ENCODE measurements at regions not wholly inside any gene's neighbourhood (a gene's known extent, or its start where the extent isn't known, plus 50 kb on each side); places are given as distances from the start of the nearest gene placed in this dataset.

DNA sequence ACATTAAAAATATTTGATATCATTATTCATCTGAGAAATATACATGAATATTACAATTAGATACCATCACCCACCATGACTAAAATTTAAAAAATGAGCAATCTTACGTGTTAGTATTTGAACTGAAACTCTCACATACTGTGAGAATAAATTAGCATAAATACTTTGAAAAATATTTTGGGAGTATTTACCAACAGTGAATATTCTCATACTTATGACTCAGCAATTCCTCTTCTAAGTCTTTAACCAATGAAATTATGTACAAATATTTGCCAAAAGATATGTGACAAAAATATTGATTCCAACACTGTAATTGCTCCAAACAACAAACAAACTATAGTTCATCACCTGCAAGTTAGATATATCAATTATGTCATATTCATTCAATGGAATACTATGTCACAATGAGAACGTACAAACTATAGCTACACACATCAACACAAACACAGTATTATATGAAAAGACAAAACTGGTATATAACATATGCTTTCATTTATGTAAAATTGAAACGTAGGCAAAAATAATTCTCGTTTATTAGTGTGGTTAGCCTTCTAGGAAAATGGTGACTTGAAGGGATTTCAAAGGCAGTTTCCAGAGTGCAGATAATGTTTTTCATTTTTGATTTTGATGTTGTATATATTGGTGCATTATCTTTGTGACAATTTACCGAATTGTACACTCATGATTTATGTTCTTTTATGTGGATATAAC, 742.2 kb downstream of the SLC16A7 start:
- no peak for DNase-seq (ENCODE audit: low spot score)

DNA sequence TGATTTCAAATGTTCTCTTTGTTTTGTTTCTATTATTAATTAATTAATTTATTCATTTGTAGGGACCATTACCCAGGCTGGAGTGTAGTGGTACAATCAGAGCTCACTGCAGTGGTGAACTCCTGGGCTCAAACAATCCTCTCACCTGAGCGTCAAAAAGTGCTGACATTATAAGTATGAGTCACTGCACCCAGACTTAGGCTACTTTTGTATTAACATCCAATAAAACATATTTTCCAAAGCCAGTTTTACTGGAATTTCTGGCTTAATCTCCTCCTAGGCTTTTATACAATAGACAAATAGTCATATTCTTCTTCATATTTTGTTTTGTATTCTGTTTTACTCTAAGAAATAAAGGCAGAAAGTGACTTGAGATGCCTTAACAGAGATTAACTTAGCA, 749.6 kb downstream of the SLC16A7 start:
- no peak for DNase-seq (ENCODE audit: low spot score)

DNA sequence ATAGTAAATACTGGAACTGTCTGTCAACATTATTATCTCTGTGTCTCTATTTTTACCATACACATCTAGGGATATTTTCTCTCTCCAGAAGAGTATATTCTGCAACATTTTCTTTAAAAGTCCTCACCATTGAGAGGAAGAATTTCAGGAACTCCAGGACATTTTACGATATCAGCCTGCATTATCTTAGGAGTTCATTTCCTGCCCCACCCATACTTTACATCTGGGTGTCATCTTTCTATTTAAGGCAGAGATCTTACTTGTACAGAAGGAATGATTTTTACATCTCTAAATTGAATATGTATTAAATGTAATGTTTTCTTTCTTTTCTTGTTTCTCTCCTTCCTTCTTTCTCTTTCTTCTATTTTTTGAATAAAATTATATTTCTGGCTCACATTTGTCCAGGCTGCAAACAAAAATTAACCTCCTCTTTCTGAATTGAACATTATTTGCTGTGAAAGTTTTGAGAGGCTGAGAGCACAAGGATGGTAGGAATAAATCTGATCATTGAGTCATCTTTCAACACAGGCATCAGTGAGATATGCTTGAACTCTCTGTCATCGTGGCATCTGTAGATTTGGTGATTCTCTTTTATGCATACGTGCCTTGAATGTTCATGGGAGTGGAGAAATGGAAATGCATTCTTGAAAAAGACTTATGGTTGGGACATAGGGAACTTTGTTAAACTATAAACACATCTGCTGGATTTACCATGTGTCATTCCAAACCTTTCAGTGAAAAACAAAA, 753.6 kb downstream of the SLC16A7 start:
- DNase-seq (ENCODE audit: low spot score) = no peak

DNA sequence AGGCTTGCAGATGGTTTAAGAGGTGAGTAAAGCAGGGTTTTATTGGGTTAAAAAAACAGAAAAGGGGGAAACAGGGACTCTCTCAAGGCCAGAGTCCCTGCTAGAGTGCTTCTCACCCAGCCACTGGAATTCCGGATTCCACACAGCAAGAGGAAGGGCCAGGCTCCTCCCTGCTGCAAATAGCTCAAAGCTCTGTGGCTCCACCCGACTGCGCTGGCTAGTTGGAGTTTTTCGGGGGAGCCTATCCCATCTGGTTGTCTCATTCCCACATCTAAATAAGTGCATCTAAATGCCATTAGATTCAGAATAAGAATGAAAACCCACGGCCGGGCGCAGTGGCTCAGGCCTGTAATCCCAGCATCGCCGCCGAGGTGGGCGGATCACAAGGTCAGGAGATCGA, 791.5 kb downstream of the SLC16A7 start:
- DNase-seq (ENCODE audit: low spot score) = no peak

DNA sequence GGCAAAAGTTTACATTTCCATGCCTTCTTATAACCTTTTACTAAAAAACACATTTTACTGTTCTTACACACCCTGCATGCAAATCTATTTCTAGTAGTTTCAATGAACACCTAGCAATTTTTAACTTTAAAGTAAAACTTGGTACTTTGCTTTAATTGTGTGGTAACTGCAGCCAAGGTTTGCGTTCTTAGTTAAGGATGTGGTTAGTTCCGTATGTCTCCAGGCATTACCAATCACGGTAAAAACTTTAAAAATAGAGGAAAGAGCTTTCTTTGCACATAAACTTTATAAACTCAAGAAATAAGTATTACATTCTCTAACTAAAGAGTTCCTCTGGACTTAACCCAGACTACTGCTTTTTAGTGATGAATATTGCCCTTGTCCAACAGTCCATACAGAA, 795.2 kb downstream of the SLC16A7 start:
- no peak for DNase-seq (ENCODE audit: low spot score)

DNA sequence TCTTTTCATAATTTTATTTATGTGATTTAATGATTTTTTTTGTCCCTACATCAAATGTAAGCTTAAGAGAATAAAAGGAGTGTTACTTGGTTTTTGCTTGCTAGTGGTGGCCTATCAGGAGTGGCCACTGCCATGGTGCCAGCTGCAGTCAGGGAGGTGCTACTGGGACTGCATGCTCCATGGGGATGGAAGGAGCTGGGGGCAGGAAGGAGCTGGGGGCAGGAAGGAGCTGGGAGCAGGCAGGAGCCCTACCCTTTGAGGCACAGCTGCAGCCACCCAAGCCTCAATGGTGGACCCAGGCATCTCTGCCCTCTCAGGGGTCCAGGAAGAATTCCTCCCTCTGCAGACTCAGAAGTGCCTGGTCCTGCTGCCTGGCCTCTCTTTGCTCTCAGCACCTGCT, 796.0 kb downstream of the SLC16A7 start:
- DNase-seq (ENCODE audit: low spot score) = no peak

DNA sequence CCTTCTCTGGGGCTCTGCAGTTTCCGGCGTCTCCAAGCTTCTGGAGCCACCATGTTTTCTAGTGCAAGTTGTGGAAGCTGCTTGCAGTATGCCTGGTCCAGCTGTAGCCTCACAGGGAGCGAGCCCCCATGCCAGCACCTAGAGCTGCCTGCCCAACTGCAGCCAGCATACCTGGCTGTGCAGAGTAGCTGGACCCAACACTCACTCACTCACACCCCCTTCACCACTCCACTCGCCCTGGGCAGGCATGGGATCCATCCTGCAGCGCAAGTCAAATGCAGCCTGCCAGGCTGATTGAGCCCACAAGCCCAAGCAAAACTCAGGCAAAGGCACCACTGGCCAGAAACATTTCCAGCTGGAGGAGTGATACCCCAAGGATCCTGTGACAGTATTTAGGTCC, 797.3 kb downstream of the SLC16A7 start:
- no peak for DNase-seq (ENCODE audit: low spot score)

DNA sequence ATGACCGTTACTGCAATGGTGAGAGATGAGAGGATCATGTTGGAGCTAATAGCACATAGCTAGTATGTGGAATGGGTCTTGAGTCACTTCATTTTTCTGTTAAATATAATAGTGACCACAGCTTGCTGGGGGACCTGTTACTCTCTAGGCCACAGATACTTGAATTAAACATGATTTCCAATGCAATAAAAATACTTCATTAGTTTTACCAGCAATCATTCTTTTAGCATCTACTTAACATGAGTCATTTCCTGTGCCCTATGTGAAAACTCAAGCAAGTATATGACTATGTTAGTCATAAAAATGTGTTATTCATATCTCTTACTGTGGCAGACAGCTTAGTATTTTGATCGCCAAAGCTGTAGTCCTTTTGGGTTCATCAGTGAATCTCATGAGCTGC, 798.8 kb downstream of the SLC16A7 start:
- peak; percentile 6 for DNase-seq (ENCODE audit: low spot score)

DNA sequence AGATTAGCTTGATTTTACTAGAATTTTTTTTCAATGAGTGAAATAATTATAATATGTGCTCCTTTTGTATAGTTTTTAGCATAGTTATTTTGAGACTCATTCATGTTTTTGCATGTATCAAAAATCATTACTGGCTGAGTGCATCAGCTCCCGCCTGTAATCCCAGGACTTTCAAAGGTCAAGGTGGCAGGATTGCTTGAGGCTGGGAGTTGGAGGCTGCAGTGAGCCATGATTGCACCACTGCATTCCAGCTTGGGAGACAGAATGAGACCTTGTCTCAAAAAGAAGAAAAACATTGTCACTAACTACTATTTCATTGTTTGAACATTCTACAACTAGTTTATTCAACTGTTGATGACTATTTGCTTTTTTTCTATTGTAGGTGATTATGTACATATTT, 802.7 kb downstream of the SLC16A7 start:
- no peak for DNase-seq (ENCODE audit: low spot score)

DNA sequence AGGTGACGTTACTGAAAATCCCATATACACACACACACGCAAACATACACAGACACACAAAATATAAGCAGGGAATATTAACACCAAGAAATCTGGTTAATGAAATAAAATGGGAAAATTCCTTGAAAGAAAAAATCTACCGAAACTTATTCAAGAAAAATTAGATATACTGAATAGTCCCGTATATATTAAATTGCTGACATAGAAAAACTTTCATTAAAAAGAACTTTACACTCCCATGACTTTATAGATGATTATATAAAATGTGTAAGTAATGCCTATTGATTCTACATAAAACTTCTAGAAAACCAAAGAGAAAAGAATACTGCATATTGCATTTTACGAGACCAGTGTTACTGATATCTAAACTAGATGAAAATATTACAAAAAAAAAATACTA, 803.2 kb downstream of the SLC16A7 start:
- DNase-seq (ENCODE audit: low spot score) = no peak

DNA sequence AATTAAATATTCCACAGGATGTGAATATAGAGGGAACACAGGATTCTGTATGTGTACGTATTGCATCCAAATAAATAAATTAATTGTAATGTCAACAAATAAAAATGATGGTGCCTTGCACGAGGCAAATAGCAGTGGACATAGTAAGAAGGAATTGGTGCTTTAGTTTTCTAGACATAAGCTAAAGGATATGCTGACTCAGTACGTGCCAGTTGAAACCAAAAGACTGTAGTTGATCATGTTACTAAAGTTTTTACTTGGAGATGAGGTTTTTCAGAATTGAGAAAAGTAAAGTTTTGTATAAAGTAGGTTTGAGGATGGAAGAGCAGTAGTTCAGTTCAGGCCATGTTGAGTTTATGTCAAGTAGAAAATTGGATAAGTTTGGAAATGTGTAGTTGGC, 807.2 kb downstream of the SLC16A7 start:
- no peak for DNase-seq (ENCODE audit: low spot score)

DNA sequence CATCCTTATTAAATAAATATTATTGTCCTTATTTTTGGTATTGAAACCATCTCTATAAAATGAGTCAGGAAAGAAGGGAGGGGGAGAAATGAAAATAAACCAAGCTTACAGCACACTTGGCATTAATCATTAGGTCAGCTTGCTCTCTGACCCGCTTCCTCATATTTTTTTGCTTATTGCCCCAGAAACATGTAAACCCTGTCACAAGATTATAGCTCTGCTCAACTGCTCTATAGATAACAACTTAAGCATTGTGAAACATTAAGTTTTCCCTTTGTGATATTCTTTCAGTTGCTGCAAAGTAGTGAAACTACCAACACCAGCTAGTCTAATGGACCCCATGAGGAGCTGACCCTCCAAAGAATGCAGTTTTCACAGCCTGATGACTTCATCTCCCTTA, 819.5 kb downstream of the SLC16A7 start:
- no peak for DNase-seq (ENCODE audit: low spot score)

DNA sequence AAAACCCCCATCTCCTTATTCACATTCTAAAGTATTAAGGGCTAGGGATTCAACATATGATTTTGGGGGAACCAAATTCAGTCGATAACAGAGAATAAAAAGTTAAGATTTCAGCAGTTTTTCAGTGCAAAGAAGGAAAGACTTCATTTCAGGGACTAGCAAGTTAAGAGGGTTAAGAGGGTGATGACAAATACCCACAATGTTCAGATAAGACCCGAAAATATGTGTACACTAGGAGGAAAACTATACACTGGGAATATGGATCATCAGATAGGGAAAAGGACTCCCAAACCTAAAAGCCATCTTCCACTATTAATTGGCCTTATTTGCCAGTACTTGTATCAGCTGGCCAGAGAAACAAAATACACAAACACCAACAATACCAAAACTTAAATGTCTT, 824.2 kb downstream of the SLC16A7 start:
- DNase-seq (ENCODE audit: low spot score) = no peak

DNA sequence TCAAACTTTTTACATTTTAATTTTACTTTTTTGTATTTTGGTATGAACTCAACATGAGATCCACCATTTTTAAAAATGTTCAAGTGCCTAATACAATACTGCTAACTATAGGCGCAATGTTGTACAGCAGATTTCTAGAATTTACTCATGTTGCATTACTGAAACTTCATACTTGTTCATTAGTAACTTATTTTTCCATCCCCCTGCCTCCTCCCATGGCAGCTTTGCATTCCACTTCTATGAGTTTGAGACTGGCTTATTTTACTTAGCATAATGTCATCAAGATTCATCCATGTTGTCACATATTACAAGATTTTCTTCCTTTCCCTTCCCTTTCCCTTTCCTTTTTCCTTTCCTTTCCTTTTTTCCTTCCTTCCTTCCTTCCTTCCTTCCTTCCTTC, 825.9 kb downstream of the SLC16A7 start:
- DNase-seq (ENCODE audit: low spot score) = no peak

DNA sequence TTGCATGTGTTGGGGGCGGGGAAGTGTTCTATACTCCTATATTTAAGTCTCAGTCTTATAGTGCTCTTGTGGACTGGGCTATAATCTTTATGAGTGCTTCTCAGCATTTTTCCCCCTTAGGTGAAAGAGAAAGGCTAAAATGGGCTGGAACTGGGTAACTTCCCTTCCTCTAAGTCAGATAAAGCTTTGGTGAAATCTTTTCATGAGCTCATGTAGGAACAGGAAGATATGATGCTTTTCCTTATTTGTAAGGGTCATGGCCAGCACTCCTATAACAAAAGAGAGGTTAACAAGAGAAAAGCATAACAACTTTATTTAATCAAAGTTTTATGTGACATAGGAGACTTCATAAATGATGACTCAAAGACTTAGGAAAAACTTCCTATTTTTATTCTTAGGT, 841.5 kb downstream of the SLC16A7 start:
- DNase-seq (ENCODE audit: low spot score) = no peak

DNA sequence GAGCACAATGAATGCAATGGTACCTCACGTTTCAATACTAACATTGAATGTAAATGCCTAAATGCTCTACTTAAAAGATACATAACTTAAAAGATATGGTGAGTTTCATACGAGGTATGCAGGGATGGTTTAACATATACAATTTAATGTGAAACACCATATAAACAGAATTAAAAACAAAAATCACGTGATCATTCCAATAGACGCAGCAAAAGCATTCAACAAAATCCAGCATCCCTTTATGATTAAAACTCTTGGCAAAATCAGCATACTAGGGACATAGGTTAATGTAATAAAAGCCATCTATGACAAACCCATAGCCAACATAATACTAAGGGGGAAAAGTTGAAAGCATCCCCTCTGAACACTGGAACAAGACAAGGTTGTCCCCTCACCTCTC, 845.7 kb downstream of the SLC16A7 start:
- no peak for DNase-seq (ENCODE audit: low spot score)

DNA sequence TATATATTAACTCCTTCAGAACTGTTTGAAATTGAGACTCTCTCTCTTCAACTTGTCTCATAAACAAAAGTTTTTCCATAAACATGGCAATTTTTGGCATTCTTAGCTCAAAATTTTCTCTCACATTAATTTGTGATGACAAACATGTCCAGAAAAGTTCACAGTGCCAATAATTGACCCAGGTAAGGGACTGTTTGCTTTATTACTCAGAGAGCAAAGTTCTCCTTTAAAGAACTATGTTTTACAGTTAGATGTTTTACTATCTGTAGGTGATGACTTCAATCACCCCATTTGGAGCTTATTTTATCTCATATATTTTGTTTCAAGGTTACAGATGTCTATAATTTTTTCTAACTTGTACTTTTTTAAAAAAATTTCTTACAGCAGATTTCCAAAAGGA, 855.6 kb downstream of the SLC16A7 start:
- no peak for DNase-seq (ENCODE audit: low spot score)

DNA sequence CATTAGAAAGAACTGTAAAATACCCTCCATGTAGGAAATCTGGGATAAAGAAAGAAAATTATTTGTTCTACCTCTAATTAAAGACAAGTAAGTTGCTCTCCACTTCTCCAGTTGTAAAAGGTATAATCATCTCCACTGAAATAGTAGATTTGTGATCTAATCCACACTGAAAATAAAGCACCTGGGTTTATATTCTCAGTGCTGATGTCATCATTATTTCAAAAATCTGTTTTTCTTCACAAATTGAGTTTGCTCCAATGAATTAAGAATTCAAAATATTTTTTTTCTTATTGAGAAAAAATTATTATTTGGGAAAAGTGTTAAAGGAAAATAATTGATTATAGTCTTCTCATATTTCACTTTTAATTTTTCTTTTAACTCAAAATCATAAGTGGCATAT, 869.2 kb downstream of the SLC16A7 start:
- no peak for DNase-seq (ENCODE audit: low spot score)

DNA sequence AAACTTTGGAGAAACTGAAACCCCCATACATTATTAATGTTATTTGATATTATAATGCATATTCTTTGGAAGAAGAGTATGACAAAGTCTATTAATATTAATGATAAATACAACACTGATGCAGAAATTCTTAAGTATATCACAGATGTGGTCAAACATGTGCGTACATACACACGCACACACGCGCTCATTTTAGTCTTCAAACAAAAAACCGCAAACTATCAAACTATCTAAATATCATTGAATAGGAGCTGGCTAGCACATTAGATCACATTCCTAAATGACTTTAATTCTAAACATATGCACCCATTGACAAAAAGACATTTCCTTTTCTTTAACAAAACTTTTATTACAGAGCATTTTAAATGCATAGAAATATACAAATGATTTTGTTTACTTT, 872.7 kb downstream of the SLC16A7 start:
- no peak for DNase-seq (ENCODE audit: low spot score)

DNA sequence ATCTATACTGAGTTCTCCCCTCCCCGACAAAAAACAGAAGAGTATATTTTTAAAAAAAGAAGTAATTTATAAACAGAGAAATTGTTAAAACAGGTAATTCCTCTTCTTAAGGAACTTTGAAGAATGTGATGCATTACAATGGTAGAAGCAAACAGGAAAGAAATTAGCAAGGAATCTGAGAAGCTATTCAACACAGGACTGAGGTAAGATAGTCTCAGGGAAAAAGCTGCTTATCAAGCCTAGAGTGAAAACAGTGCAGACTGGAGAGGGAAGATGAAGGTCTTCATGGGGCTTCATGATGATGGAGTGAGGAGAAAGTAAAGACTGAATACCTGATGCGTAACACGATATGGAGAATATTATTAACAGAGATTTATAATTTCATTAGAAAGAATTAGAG, 880.0 kb downstream of the SLC16A7 start:
- DNase-seq (ENCODE audit: low spot score) = no peak

DNA sequence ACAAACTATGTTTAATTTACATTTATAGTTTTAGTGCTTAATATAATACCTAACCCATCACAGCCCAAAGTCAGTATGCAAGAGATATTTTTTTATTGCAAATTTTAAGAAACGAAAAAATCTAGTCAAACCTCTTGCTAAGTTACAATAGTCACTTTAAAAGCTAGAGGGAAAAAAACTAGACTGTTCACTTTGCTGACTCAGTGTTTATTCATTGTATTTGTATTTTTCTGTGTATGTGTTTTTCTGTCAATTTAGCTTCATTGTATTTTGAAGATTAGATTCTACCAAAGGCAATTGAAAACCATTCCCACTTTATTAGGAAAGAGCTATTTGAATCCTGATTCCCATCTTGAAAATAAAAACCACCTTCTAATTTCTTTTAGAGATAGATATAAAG, 891.5 kb downstream of the SLC16A7 start:
- DNase-seq (ENCODE audit: low spot score) = no peak

DNA sequence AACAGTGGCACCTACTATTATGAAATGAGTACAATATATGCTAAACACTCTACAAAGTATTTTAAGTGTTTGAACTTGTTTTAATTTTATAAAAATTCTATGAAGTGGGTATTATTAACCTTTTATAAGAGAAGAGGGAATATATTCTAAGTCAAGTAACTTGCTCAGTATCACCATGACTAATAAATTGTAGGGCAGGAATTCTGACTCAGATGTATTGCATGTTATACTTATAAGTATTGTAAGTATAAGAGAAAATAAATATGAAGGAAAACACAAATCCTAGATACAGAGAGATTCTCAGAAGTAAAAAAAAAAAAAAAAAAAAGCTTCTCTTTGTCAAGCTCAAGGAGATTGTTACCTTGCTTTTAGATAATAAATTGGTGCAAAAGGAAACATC, 893.2 kb downstream of the SLC16A7 start:
- DNase-seq (ENCODE audit: low spot score) = no peak

DNA sequence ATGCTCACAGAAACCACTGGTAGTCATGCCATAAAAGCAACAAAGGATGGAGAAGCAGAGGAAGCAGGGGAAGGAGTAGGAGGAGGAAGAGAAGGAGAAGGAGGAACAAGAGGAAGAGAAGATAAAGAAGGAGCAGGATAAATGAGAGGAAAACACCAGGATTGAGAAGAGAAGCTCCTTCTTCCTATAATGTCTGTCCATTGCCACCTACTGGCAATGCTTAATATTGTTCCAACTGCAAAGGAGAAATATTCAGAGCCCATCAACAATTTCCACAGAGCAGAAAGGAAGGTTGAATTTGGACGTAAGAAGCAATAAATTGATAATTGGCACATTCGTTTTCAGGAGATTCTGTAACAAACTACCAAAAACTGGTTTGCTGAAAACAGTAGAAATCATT, 898.4 kb downstream of the SLC16A7 start:
- peak; percentile 25 for DNase-seq (ENCODE audit: low spot score)

DNA sequence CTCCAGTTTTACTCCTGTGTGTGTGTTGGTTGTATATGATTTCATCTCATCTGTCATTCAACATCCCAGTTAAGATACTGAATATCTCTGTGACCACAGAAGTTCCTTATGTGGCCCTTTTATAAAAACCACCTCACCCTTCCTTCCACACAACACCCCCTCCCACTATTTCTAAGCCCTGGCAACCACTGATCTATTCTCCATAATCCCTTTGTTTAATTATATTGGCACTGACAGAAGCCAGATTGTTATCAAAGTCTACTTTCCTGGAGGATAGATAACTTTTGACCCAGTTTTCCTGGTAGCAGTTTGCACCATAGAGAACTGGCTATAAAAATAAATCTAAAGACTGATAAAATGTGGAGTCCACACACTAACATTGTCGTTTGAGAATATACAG, 902.8 kb downstream of the SLC16A7 start:
- DNase-seq (ENCODE audit: low spot score) = no peak
